ENCODE measurements at regions not wholly inside any gene's neighbourhood (a gene's known extent, or its start where the extent isn't known, plus 50 kb on each side); places are given as distances from the start of the nearest gene placed in this dataset.

DNA sequence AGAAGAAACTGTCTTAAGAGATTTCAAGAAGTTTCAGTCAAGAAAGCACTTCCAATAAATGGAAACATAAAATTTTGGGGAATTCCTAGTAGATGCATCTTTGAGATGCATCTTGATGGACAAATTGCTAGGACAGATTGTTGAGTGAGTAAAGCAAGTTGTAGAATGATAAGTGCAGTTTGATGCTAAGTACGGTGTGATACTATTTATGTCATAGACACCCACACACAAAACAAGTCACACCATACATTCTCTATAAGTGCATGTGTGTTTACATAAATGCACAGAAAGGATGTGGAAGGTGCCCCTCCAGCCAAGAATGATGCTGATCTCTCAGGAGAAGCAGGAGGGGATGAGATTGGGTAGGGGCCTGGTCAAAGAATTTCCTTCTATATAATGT is 375.7 kb downstream of the FOXO1 start:
- no peak for TF ChIP-seq CTCF (IDR thresholded peaks at IDR 0.05; ENCODE audit: insufficient read depth, low read length, poor library complexity, severe bottlenecking)
- TF ChIP-seq EZH2phosphoT487 (conservative IDR thresholded peaks at IDR 0.05; ENCODE audit: low read length): no peak

Data from SU-DHL-6 (cell line).